Thyroid gland (tissue), 4 donors: ENCODE measurements at regions not wholly inside any gene's neighbourhood (a gene's known extent, or its start where the extent isn't known, plus 50 kb on each side); places are given as distances from the start of the nearest gene placed in this dataset.

Experiments
- DNase-seq, 2 donors: peaks; one replicate each; pipeline ENCODE4 v3.0.0-alpha.2; 2019
- H3K27ac ChIP-seq, 3 donors: fragments of 200-600 bp; sonication (generic); 1 replicate in 2 of 3; 2 replicates in 1 of 3; pipeline ENCODE4 v1.5.1; 2016 to 2019; ENCODE audit warnings: mild to moderate bottlenecking in 1 of 3, moderate library complexity in 1 of 3
- H3K27me3 ChIP-seq: fragments of 200-600 bp; sonication (generic); one replicate; pipeline ENCODE4 v1.5.1; 2019
- H3K36me3 ChIP-seq, 2 donors: fragments of 200-600 bp; sonication (generic); one replicate each; pipeline ENCODE4 v1.5.1; 2016 to 2019
- H3K4me1 ChIP-seq, 2 donors: fragments of 200-600 bp; sonication (generic); one replicate each; pipeline ENCODE4 v1.5.1; 2017 to 2019
- H3K4me3 ChIP-seq, 3 donors: fragments of 200-600 bp; sonication (generic); replicated peaks in 1 of 3; 1 replicate in 2 of 3; 2 replicates in 1 of 3; pipeline ENCODE4 v1.5.1; 2016; ENCODE audit warnings: mild to moderate bottlenecking in 1 of 3
- H3K9me3 ChIP-seq: fragments of 200-600 bp; sonication (generic); one replicate; pipeline ENCODE4 v1.5.1; 2017
- CTCF ChIP-seq, 6 experiments: fragments of 200-600 bp in 3 of 6; fragments of 450-650 bp in 3 of 6; sonication (generic) in 3 of 6; IDR thresholded peaks; one replicate each; pipeline ENCODE4 v1.5.1; 2016 to 2019; ENCODE audit warnings: antibody characterized with exemption in 6 of 6, mild to moderate bottlenecking in 2 of 6, inconsistent platforms in 1 of 6, moderate library complexity in 1 of 6
- POLR2A ChIP-seq, 2 donors: fragments of 450-650 bp; IDR thresholded peaks; one replicate each; pipeline ENCODE4 v1.6.1; 2017; ENCODE audit warnings: antibody characterized with exemption in 2 of 2, mild to moderate bottlenecking in 2 of 2, moderate library complexity in 1 of 2
- WGBS, 2 donors: methylation state at CpG; one replicate each; pipeline ENCODE4 v1.1.5; 2017; 5-methylcytosine and 5-hydroxymethylcytosine counted together
- intact Hi-C: fragments of 100-400 bp; cut with DNase I; formaldehyde crosslinking; loops from one replicate; pipeline ENCODE4 v1.15.1; 2023

GRCh38 chr12:91424506-91424905 lies 241.9 kb upstream of the DCN start:
- intact Hi-C loops, result no loop called here
- DNase-seq, result no peak
- Histone ChIP-seq H3K27ac (no peak overlapping the region), H3K27me3 (no peaks in the 10 kb centered on the region), H3K9me3 (no peaks in the 10 kb centered on the region), H3K4me3 (no peak overlapping the region), H3K36me3 (no peaks in the 10 kb centered on the region), H3K4me1 (peaks cover 11 to 15% of the 10 kb centered on the region in 2 donors)
- TF ChIP-seq CTCF (IDR thresholded peaks at IDR 0.05), result no peak
- no peak for TF ChIP-seq POLR2A (IDR thresholded peaks at IDR 0.05)
- WGBS, 2 donors, result 91 to 93% methylated on average over 2 of the region's 2 CpGs

GRCh38 chr12:91423693-91424050 lies 241.1 kb upstream of the DCN start:
- intact Hi-C loops, result no loop called here
- no peak for DNase-seq

GRCh38 chr12:91422811-91423692 lies 240.4 kb upstream of the DCN start:
- WGBS, 2 donors, result 41 to 44% methylated on average over 7 of the region's 7 CpGs

More at GRCh38 chr12:91423693-91424050, 241.1 kb upstream of the DCN start:
- TF ChIP-seq CTCF (IDR thresholded peaks at IDR 0.05) (no peak), POLR2A (IDR thresholded peaks at IDR 0.05) (no peak)
- H3K27ac ChIP-seq, result no peak overlapping the region
- 23 to 30% methylated on average over 2 of the region's 2 CpGs for WGBS, 2 donors
- no peaks in the 10 kb centered on the region for H3K36me3 ChIP-seq
- H3K27me3 ChIP-seq, result no peaks in the 10 kb centered on the region
- no peak overlapping the region for H3K4me3 ChIP-seq
- H3K4me1 ChIP-seq, result peaks cover 11 to 15% of the 10 kb centered on the region in 2 donors
- no peaks in the 10 kb centered on the region for H3K9me3 ChIP-seq

GRCh38 chr12:91422127-91422526 lies 239.5 kb upstream of the DCN start:
- no peaks in the 10 kb centered on the region for H3K9me3 ChIP-seq
- intact Hi-C loops, result no loop called here
- no peaks in the 10 kb centered on the region for H3K36me3 ChIP-seq
- TF ChIP-seq POLR2A (IDR thresholded peaks at IDR 0.05) (no peak), CTCF (IDR thresholded peaks at IDR 0.05) (no peak)
- DNase-seq, result no peak
- H3K27me3 ChIP-seq, result no peaks in the 10 kb centered on the region
- WGBS, 2 donors, result 58 to 74% methylated on average over 1 of the region's 1 CpG
- H3K27ac ChIP-seq, result no peak overlapping the region
- no peak overlapping the region for H3K4me3 ChIP-seq
- peaks cover 11 to 15% of the 10 kb centered on the region in 2 donors for H3K4me1 ChIP-seq

More at GRCh38 chr12:91422811-91423692, 240.4 kb upstream of the DCN start:
- TF ChIP-seq POLR2A (IDR thresholded peaks at IDR 0.05) (no peak), CTCF (IDR thresholded peaks at IDR 0.05) (no peak)
- no peaks in the 10 kb centered on the region for H3K27me3 ChIP-seq
- no peak overlapping the region for H3K27ac ChIP-seq
- H3K36me3 ChIP-seq, result no peaks in the 10 kb centered on the region
- no peak for DNase-seq
- no peak overlapping the region for H3K4me3 ChIP-seq
- H3K9me3 ChIP-seq, result no peaks in the 10 kb centered on the region
- intact Hi-C loops, result no loop called here
- peaks cover 11 to 15% of the 10 kb centered on the region in 2 donors for H3K4me1 ChIP-seq

GRCh38 chr12:91419809-91420208 lies 237.2 kb upstream of the DCN start:
- DNase-seq, result no peak
- Histone ChIP-seq H3K27me3 (no peaks in the 10 kb centered on the region), H3K36me3 (no peaks in the 10 kb centered on the region), H3K9me3 (no peaks in the 10 kb centered on the region), H3K27ac (no peak overlapping the region), H3K4me1 (peaks cover 11 to 15% of the 10 kb centered on the region in 2 donors), H3K4me3 (no peak overlapping the region)
- intact Hi-C loops, result no loop called here
- TF ChIP-seq POLR2A (IDR thresholded peaks at IDR 0.05), result no peak
- TF ChIP-seq CTCF (IDR thresholded peaks at IDR 0.05), result no peak
